ENCODE measurements at regions not wholly inside any gene's neighbourhood (a gene's known extent, or its start where the extent isn't known, plus 50 kb on each side); places are given as distances from the start of the nearest gene placed in this dataset.
"Not testable (repeated sequence)": the region's sequence is repeated elsewhere in the genome, so short reads cannot be mapped to it uniquely, and the experiment has no call there.

DNA sequence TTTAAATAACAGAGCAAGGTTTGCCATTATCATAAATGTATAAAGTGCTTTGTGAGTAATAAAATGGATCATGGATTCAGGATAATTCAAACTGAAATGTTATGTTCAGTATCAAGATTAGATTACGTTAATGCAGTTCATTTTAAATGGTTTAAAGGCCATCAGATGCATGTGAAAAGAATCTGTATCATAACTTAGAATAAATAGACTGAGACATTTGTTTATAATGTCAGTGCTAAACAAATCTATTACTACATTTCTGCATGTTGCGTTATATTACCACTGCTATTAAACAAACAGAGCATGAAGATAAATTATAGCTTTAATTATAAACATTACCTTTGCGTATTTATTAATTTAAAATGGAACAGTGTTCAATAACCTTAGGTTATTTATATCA is 160.2 kb downstream of the TOX3 start:
- no peak for DNase-seq
- in situ Hi-C loops (cut with MboI; ENCODE audit: low pct_unique_long_range_greater_than_20kb, low sequenced_read_pairs), result loop anchor here (25.0 kb wide), 1 partner anchor 101 kb away; no protein-coding TSS in a partner anchor

DNA sequence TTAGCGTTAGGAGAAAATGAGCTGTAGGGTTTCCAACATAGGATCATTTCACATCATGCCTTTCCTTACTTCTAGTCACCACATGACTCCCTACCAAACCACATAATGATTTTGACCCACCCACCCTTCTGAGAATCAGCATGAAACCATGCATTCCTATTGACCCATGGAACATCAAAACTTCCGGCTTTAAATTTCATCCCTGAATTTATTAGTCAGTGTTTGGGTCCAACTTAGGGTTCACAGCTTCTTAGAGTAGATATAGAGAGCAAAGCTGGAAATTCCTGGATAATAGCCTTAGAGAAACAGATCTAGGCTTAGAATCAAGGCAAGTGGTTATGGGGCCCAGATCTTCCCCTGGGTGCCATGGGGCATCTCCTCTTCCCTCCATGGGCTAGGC is 162.6 kb downstream of the TOX3 start:
- in situ Hi-C loops (cut with MboI; ENCODE audit: low pct_unique_long_range_greater_than_20kb, low sequenced_read_pairs), result loop anchor here (25.0 kb wide), 1 partner anchor 103 kb away; no protein-coding TSS in a partner anchor
- DNase-seq, result no peak

DNA sequence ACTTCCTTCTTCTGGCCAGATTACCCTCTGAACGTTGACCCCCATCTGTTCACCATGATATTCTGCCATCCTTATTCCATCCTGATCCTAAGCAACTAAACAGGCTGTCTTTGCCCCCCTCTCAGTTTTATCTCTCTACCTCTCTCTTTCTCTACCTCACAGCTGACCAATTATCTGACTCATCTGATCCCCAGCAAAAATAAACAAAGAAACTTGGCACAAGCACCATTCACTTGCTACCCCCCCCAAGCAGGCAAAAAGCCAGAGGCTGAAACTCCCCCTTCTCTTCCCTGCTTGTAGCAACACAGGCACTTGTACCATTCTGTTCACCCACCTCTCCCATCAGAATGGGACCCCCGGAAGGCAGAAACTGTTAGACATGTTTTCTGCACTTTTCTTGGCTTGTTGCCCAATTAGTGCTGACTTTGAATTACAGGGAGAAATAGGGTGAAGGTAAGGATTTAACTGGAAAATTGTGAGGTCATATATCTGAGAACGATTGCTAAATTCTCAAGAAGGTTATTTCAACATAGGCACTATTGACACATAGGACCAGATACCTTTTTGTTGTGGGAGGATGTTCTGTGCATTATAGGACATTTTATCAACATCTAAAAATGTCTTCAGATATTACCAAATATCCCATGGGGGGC is 163.2 kb downstream of the TOX3 start:
- in situ Hi-C loops (cut with MboI; ENCODE audit: low pct_unique_long_range_greater_than_20kb, low sequenced_read_pairs), result loop anchor here (25.0 kb wide), 1 partner anchor 104 kb away; no protein-coding TSS in a partner anchor
- no peak for DNase-seq

DNA sequence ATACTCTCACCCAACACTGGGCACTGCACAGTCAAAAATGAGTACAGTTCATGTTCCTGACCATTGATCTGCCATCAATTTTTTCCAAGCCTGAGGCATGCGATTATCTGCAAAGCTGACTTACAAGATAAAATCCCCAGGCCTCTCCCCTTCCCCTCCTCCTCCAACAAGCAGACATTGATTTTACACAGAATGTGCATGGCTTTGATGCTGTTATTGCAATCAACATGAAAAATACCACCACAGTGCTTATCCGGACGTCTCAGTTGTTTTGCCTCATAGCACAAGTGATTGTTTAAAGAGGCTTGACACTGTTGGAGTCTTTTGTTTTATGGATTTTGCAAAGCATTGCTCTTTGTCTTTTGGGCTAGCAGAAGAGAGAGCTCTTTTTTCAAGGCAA is 163.8 kb downstream of the TOX3 start:
- DNase-seq, result no peak
- in situ Hi-C loops (cut with MboI; ENCODE audit: low pct_unique_long_range_greater_than_20kb, low sequenced_read_pairs), result loop anchor here (25.0 kb wide), 1 partner anchor 104 kb away; no protein-coding TSS in a partner anchor

DNA sequence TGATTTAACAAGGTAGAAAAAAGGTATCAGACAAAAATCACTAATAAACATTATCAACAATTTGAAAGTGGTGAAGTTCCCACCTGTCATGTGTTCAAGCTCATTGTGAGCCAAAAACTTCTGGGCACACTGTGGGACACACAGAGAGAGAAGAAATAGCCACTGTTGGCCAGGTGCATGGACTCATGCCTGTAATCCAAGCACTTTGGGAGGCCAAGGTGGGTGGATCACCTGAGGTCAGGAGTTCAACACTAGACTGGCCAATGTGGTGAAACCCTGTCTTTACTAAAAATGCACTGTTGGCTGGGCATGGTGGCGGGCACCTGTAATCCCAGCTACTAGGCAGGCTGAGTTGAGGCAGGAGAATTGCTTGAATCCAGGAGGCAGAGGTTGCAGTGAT is 167.4 kb downstream of the TOX3 start:
- in situ Hi-C loops (cut with MboI; ENCODE audit: low pct_unique_long_range_greater_than_20kb, low sequenced_read_pairs), result loop anchor here (25.0 kb wide), 1 partner anchor 108 kb away; no protein-coding TSS in a partner anchor
- no peak for DNase-seq

DNA sequence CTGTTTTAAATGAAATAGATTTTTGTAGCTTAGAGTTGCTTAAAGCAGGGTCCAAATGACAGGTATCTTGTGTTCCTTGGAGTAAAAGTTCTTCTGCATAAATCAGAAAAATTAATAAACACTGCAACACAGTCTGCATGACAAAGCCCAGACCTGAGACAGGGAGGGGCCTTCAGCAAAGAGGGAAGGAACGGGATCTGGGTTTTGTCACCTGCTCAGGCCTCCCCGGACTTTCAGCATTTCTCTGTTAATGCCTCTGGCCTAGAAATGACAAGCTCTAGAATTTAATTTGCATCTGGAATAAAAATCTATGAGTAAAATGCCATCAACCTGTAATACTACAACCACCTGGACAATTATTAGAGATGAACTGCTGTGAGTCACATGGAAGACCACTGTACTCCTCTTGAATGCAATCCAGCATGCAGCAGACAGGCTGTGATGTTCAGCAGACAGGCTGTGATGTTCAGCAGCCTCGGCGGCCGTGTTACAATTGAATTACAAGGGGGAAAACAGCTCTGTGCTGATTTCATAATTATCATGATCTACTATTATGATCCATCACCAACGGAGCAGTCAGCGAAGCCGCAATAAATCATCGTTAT is 170.2 kb downstream of the TOX3 start:
- DNase-seq, result no peak
- in situ Hi-C loops (cut with MboI; ENCODE audit: low pct_unique_long_range_greater_than_20kb, low sequenced_read_pairs), result loop anchor here (25.0 kb wide), 1 partner anchor 111 kb away; no protein-coding TSS in a partner anchor

DNA sequence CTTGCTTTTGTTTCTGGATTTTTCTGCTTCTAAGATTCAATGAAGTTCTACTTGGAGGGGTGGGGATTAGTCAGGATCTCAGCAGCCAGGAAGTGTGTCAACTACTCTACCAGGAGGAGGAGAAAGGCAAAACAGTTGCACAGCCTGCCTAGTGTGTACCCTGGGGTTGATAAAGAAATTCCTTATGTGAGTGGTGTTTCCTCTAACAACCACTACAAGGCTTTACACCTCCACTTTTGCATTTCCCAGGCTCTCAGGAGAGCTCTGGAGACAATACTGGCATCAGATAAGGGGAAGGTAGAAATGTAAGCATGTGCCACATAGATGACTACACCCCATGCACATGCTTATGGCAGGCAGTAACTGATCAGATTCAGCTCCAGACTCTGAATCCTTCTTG is 174.6 kb downstream of the TOX3 start:
- in situ Hi-C loops (cut with MboI; ENCODE audit: low pct_unique_long_range_greater_than_20kb, low sequenced_read_pairs), result no loop called here
- DNase-seq, result no peak

DNA sequence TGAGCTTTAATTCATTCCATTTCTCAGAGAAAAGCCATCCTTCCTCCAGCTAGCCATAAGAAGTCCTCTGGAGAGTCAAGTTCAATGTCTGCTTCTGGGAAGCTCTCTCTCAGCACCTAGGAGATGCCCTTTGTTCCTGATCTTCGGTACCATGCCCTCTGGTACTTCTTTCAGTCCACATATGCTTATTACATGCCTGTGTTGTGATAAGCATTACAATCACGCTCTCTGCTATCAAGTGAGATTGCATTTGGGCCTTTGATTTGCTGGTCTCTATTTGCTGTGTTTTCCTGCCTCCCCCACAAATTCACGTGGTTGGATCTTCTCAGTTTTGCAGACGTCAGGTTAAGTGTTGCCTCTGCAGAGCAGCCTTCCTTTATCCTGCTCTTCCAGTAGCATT is 178.1 kb downstream of the TOX3 start:
- in situ Hi-C loops (cut with MboI; ENCODE audit: low pct_unique_long_range_greater_than_20kb, low sequenced_read_pairs), result no loop called here

DNA sequence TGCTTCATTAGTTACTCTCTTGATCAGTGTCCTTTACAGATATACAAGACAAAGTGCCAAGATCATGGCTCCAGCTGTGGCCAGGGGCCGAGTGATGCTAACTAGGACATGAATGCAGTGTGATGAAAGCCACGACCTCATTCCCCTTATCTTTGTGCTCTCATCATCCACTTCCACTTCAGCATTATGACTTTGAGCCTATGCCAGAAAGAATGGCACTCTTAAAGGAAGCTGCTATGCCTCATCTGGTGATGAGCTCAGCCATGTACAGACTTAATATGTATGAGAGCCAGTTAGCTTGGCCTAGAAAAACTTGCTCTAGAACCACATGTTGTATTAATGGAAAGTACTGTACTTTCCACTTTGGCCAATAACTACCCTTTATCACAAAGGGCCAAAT is 179.1 kb downstream of the TOX3 start:
- in situ Hi-C loops (cut with MboI; ENCODE audit: low pct_unique_long_range_greater_than_20kb, low sequenced_read_pairs), result no loop called here
- no peak for DNase-seq

More for the DNA sequence above, 178.1 kb downstream of the TOX3 start:
- no peak for DNase-seq

DNA sequence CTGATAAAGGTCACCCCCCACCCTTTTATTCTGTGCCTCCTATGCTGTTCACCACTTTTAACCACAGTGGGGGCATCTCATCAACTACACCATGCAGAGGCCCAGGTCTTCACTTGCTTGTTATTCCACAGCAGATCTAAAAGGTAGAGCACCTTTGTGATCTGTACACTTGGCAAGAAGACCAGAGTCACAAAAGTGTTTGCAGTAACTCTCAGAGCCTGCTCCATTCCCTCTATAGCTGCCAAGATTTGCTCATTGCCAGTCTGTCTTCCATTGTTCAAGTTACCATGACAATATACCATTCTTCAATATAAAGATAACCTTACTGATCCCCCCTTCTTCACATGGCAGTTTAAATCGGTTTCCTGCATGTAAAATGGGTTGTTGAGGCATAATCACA is 180.0 kb downstream of the TOX3 start:
- no peak for DNase-seq
- in situ Hi-C loops (cut with MboI; ENCODE audit: low pct_unique_long_range_greater_than_20kb, low sequenced_read_pairs), result no loop called here

DNA sequence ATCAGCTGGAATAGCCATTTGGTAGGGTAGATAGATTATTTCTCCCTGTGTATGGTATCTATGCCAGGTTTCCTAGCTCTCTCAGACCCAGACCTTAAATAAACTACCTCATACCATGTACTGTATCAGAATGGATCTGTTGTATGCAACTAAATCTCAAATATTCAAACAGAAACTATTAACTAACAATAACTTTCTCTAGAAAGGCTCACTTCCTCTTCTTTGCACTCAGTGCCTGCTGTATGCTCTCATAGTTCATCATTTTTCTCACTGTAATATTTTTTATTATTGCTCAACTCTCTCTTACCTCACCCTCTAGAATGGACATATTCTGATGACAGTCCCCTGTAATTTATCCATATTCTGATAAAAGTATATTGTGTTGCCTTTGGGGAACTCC is 182.4 kb downstream of the TOX3 start:
- DNase-seq, result no peak
- in situ Hi-C loops (cut with MboI; ENCODE audit: low pct_unique_long_range_greater_than_20kb, low sequenced_read_pairs), result no loop called here

DNA sequence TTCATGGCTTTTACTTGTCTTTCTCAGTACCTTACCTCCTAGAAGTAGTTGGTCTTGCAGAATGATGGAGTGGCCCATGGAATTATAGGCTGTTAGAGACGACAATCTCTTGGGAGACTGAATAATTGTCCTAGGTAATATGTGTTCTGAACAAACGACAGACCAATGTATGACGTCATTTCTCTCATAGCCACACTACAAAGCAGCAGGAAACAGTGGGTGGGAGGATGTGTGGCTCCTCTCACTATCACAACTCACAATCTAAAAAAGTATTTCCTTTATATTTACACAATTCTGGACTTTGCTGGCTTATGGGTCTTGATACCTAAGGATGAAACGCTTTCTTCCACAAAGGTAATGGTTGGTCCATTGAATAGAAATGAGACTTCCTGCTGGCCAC is 183.9 kb downstream of the TOX3 start:
- no peak for DNase-seq
- in situ Hi-C loops (cut with MboI; ENCODE audit: low pct_unique_long_range_greater_than_20kb, low sequenced_read_pairs), result no loop called here

DNA sequence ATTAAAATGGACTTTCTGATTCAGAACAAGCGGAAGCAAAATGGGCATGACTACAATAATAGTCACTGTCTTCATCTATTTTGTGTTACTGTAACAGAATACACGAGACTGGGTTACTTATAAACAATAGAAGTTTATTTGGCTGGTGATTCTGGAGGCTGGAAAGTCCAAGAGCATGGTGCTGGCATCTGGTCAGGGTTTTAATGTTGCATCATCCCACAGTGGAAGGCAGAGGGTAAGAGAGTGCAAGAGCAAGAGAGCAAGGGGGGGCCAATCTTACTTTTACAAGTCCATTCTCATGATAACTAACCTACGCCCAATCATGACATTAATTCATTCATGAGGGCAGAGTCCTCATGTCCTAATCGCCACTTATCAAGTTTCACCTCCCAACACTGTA is 189.2 kb downstream of the TOX3 start:
- in situ Hi-C loops (cut with MboI; ENCODE audit: low pct_unique_long_range_greater_than_20kb, low sequenced_read_pairs), result no loop called here
- no peak for DNase-seq

DNA sequence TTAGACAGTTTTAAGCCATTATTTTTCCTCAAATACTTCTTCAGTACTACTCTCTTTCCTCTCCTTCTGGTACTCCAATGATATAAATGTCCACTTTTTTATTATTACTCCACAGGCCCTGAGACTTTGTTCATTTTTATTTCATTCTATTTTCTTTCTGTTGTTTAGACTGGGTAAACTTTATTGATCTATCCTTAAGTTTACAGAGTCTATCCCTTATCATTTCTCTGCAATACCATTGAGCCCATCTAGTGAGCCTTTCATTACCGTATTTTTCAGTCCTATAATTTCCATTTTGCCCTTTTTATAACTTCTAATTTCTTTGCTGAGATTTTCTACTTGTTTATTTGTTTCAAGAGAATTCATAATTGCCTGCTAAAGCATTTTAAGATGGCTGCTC is 193.7 kb downstream of the TOX3 start:
- no peak for DNase-seq
- in situ Hi-C loops (cut with MboI; ENCODE audit: low pct_unique_long_range_greater_than_20kb, low sequenced_read_pairs), result no loop called here

DNA sequence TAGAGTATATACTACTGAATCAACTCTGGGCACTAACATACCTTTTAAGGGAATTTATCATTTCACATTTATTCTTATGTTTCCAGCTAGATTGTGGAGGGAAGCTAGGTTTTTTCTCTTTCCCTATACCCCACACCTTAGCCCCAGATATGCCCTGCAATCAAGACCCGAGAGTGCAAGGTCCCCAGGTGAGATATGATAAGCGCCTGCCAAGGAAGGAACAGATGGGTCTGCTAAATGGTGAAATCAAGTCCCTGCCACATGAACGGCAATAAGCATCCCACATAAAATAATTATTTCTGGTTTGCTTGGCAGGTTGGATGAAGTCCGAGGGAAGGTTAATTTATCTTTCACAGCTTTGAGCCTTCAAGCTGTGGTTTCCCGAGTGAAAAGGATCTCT is 195.5 kb downstream of the TOX3 start:
- no peak for DNase-seq
- in situ Hi-C loops (cut with MboI; ENCODE audit: low pct_unique_long_range_greater_than_20kb, low sequenced_read_pairs), result no loop called here

DNA sequence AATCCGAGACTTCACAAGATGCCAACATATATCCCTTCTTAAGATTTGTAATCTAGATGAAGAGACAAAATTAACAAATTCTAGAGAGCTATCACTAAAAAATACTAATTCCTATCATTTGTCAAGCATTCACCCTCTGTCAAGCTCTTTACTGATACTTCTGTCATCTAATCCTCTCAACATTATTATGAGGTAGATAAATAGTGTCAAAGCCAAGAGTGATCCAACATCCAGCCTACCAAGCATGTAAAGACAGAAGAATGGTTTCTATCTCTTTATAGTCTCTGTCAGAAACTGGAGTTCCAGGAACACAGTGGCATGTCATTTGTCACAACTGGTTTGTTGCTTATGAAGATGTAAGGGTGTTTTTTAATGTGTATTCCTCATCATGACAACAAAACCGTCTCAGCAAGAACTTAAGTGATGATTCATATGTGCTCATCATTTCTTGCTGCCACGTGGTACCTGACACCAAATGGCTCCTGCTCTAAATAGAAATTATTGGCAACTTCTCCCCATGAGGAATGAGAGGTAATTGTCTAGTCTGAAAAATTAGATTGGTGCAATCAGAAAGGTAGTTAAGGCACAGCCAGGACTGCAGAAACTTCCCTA is 196.8 kb downstream of the TOX3 start:
- in situ Hi-C loops (cut with MboI; ENCODE audit: low pct_unique_long_range_greater_than_20kb, low sequenced_read_pairs), result no loop called here
- DNase-seq, result no peak

DNA sequence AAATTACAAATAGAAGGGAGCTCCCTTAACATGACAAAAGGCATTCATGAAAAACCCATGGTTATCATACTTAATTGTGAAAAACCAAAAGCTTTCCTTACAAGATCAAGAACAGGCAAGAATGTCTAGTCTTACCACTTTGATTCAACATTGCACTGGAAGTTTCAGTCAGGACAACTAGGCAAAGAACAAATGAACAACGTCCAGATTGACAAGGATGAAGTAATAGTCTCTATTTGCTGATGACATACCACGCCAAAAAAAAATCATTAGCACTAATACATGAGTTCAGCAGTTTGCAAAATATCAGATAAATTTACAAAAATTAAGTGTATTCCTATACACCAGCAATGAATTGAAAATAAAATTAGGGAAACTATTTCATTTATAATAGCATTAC is 200.2 kb downstream of the TOX3 start:
- DNase-seq, result no peak
- in situ Hi-C loops (cut with MboI; ENCODE audit: low pct_unique_long_range_greater_than_20kb, low sequenced_read_pairs), result no loop called here

DNA sequence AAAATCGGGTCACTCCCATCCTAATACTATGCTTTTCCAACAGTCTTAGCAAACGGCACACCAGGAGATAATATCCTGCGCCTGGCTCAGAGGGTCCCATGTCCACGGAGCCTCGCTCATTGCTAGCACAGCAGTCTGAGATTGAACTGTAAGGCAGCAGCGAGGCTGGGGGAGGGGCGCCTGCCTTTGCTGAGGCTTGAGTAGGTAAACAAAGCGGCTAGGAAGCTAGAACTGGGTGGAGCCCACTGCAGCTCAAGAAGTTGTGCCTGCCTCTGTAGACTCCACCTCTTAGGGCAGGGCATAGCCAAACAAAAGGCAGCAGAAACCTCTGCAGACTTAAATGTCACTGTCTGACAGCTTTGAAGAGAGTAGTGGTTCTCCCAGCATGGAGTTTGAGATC is 213.3 kb downstream of the TOX3 start:
- DNase-seq; in situ Hi-C loops (cut with MboI; ENCODE audit: low pct_unique_long_range_greater_than_20kb, low sequenced_read_pairs): not testable (repeated sequence)

DNA sequence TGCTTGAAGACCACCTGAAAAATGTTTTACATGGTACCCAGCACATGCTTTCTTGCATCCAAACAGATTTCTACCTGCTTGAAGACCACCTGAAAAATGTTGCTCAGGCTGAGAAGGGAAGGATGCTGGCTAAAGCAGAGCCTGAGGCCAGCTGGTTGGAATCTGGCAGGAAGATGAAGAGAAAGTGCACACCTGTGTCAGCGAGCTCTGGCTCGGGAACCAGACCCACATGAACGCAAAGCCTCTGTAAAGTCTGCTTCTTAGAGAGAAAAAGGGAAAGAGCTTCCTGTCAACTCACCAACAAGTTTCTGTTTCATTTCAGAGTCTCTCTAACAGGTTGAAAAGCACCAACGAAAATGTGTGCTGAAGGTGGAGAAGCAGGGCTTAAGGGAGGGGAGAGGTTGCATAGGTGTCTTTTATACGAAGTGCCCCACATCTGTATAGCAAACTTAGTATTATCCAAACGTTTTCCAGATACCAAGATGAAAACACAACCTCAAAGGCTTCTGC is 226.0 kb downstream of the TOX3 start:
- DNase-seq, result no peak
- in situ Hi-C loops (cut with MboI; ENCODE audit: low pct_unique_long_range_greater_than_20kb, low sequenced_read_pairs), result no loop called here

DNA sequence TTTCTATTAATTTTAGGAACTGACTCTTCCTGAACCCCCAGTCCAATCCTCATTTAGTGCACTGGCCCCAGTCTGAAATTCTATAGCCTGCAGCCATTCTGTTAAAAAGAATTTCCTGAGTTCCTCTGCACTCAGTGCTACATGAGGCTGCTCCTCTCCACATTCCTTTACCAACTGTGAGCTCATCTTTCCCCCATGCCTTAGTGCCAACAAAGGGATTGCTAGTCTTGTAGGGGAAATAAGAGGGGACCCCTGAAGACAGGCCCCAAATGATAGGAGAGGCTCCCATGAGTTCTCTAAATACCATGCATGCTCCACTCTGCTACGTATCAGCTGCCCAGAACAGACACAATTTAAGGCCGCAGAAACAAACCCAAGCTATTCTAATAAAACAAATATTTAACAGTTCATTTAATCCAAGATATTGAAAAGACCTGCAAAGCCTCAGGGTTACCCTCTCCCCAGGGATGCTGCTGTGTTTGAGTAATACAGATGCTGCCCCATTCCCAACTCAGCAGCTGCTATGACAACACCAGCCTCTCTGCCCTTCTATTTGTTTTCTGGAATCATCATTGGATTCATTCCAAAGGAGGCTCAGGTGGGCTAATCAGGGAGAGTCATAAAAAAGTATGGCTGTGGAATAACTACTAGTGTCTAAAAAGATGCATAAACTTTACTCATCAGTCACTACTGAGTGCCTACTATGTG is 228.5 kb downstream of the TOX3 start:
- no peak for DNase-seq
- in situ Hi-C loops (cut with MboI; ENCODE audit: low pct_unique_long_range_greater_than_20kb, low sequenced_read_pairs), result no loop called here

Data from KBM-7 (cell line).